ENCODE measurements at regions not wholly inside any gene's neighbourhood (a gene's known extent, or its start where the extent isn't known, plus 50 kb on each side); places are given as distances from the start of the nearest gene placed in this dataset.

DNA sequence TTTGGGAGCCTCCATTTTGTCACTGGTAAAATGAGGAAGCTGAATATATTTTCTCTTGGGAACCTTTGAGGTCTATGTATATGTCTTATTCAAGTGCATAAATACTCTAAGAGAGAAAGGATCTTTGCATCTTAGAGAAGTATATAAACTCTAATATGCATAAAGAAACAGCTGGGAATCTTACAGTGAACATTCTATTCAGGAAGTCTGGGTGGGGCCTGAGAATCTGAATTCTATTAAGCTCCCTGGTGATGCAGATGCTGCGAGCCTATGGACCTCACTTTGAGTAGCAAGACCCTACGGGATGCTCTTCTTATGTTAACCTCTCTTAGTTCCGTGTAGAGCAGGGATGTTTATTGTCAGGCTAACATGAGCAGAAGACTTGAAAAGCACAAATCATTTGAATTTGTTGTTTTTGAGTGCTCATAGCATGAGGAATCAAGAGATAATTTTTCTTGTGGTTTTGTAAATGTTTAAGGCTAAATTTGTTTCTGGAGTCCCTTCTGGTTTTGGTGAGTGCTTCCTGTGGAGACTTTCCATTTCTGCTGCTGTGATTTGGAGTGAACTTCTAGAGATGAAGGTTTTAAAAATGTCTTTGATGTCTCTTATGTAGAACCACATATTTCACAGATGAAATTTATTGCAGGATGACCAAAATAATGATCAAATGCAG is 281.2 kb upstream of the JAG1 start:
- Histone ChIP-seq H2BK5ac (ENCODE audit: low read depth, low read length) (no peak overlapping the region), H3K4me3 (ENCODE audit: extremely low read depth in 1 of 4, insufficient read depth in 2 of 4, low read depth in 3 of 4, low read length in 4 of 4) (no peak overlapping the region), H3K4me1 (replicated peaks in 1 of 4; ENCODE audit: control insufficient read depth in 3 of 4, insufficient read depth in 4 of 4, low read length in 3 of 4) (no peaks in the 10 kb centered on the region; a peak in 1 of 7 replicates), H4K91ac (replicated peaks; ENCODE audit: insufficient read length, low read length) (no peak overlapping the region), H3K23ac (ENCODE audit: insufficient read length) (no peak overlapping the region), H2BK120ac (replicated peaks; ENCODE audit: low read depth, low read length) (no peak overlapping the region), H2AFZ (ENCODE audit: low read length) (no peak overlapping the region), H2BK15ac (ENCODE audit: low read length) (no peak overlapping the region), H3K4ac (replicated peaks; ENCODE audit: insufficient read length, low read depth, low read length) (no peak overlapping the region), H2BK20ac (ENCODE audit: low read length) (no peak overlapping the region), H2AK5ac (ENCODE audit: low read depth, low read length) (no peak overlapping the region), H4K8ac (ENCODE audit: extremely low read depth, insufficient read depth, low read length) (no peak overlapping the region), H3K14ac (ENCODE audit: insufficient read length) (no peak overlapping the region), H3K18ac (ENCODE audit: extremely low read depth, low read length) (no peak overlapping the region), H3K23me2 (ENCODE audit: low read depth, low read length) (no peaks in the 10 kb centered on the region), H3K27ac (ENCODE audit: low read depth, low read length) (no peak overlapping the region), H2BK12ac (ENCODE audit: low read depth, low read length) (no peak overlapping the region), H3K36me3 (ENCODE audit: control insufficient read depth in 2 of 4, insufficient read depth in 4 of 4, low read length in 3 of 4) (no peaks in the 10 kb centered on the region), H3K27me3 (replicated peaks in 1 of 4; ENCODE audit: control insufficient read depth in 3 of 4, extremely low read depth in 1 of 4, insufficient read depth in 3 of 4, low read length in 3 of 4) (no peaks in the 10 kb centered on the region), H4K5ac (ENCODE audit: insufficient read length, low read depth, low read length) (no peak overlapping the region), H3K4me2 (ENCODE audit: insufficient read depth in 1 of 2, low read depth in 2 of 2, low read length in 2 of 2) (no peak overlapping the region), H3K79me1 (ENCODE audit: low read depth, low read length) (no peaks in the 10 kb centered on the region), H3K9ac (replicated peaks in 1 of 4; ENCODE audit: extremely low read depth in 1 of 4, low read depth in 3 of 4, low read length in 3 of 4) (no peak overlapping the region), H3K56ac (replicated peaks; ENCODE audit: insufficient read length, low read depth, low read length) (no peak overlapping the region), H3K9me3 (ENCODE audit: insufficient read depth in 2 of 2, low read depth in 1 of 2, low read length in 1 of 2) (no peaks in the 10 kb centered on the region), H4K20me1 (replicated peaks in 1 of 2; ENCODE audit: control insufficient read depth in 1 of 2, insufficient read depth in 2 of 2, low read length in 2 of 2) (no peaks in the 10 kb centered on the region), H3K79me2 (ENCODE audit: control insufficient read depth in 1 of 2, insufficient read depth in 2 of 2, low read length in 2 of 2) (no peaks in the 10 kb centered on the region)
- CTCF ChIA-PET (ENCODE audit: partially characterized antibody) = interaction anchor here (0.6 to 1.3 kb wide), 2 partner anchors 250 to 335 kb away, joined by 3 to 4 read pairs; no protein-coding TSS in a partner anchor
- POLR2A ChIA-PET (ENCODE audit: partially characterized antibody) = no interaction called here
- no peak for DNase-seq (ENCODE audit: low read depth in 1 of 2, low spot score in 2 of 2)
- no peak for FAIRE-seq
- 78% methylated on average over 3 of the region's 3 CpGs; no CpG with 5 or more reads in 1 of the 2 experiments for WGBS, 2 experiments (ENCODE audit: extremely low coverage in 1 of 2, insufficient coverage in 1 of 2, insufficient read length in 1 of 2, insufficient replicate concordance in 2 of 2, low coverage in 1 of 2, low lambda C conversion rate in 2 of 2, missing lambda C conversion rate in 1 of 2)
- TF ChIP-seq TCF12 (IDR thresholded peaks at IDR 0.05; ENCODE audit: low read depth, low read length) (no peak), TAF7 (optimal IDR thresholded peaks at IDR 0.05; ENCODE audit: borderline replicate concordance, low read depth, low read length) (no peak), CREB1 (IDR thresholded peaks at IDR 0.05) (no peak), CTBP2 (IDR thresholded peaks at IDR 0.05; ENCODE audit: borderline replicate concordance, insufficient read depth, insufficient read length, low read length) (no peak), NRF1 (IDR thresholded peaks at IDR 0.05; ENCODE audit: low read depth, low read length) (no peak), CHD2 (IDR thresholded peaks at IDR 0.05; ENCODE audit: low read length) (no peak), YY1 (IDR thresholded peaks at IDR 0.05; ENCODE audit: low read depth, low read length) (no peak), KDM1A (IDR thresholded peaks at IDR 0.05; ENCODE audit: borderline replicate concordance, low read length) (no peak), ASH2L (IDR thresholded peaks at IDR 0.05; ENCODE audit: low read length) (no peak)
- TF ChIP-seq, protein P1, sequence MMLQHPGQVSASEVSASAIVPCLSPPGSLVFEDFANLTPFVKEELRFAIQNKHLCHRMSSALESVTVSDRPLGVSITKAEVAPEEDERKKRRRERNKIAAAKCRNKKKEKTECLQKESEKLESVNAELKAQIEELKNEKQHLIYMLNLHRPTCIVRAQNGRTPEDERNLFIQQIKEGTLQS (IDR thresholded peaks at IDR 0.05; ENCODE audit: insufficient read depth, low read depth, low read length) = no peak
- TF ChIP-seq, protein P2, sequence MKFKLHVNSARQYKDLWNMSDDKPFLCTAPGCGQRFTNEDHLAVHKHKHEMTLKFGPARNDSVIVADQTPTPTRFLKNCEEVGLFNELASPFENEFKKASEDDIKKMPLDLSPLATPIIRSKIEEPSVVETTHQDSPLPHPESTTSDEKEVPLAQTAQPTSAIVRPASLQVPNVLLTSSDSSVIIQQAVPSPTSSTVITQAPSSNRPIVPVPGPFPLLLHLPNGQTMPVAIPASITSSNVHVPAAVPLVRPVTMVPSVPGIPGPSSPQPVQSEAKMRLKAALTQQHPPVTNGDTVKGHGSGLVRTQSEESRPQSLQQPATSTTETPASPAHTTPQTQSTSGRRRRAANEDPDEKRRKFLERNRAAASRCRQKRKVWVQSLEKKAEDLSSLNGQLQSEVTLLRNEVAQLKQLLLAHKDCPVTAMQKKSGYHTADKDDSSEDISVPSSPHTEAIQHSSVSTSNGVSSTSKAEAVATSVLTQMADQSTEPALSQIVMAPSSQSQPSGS (IDR thresholded peaks at IDR 0.05; ENCODE audit: low read length) = no peak

All from H1 (cell line).